ENCODE measurements at regions not wholly inside any gene's neighbourhood (a gene's known extent, or its start where the extent isn't known, plus 50 kb on each side); places are given as distances from the start of the nearest gene placed in this dataset.
"Not testable (repeated sequence)": the region's sequence is repeated elsewhere in the genome, so short reads cannot be mapped to it uniquely, and the experiment has no call there.

GRCh38 chr6:167392631-167393316 lies 67.9 kb downstream of the TTLL2 start:
- no peak for DNase-seq

- no peak for DNase-seq
Measured at GRCh38 chr6:167393731-167394130, 68.8 kb downstream of the TTLL2 start.

GRCh38 chr6:167394339-167394738 lies 69.5 kb downstream of the TTLL2 start:
- DNase-seq = no peak

- DNase-seq = no peak
Measured at GRCh38 chr6:167394820-167395219, 69.9 kb downstream of the TTLL2 start.

- no peak for DNase-seq
Measured at GRCh38 chr6:167396068-167396658, 71.3 kb downstream of the TTLL2 start.

GRCh38 chr6:167396659-167397490 lies 72.0 kb downstream of the TTLL2 start:
- DNase-seq = no peak

- no peak for DNase-seq
Measured at GRCh38 chr6:167397712-167398111, 72.8 kb downstream of the TTLL2 start.

GRCh38 chr6:167398214-167399050 lies 73.5 kb downstream of the TTLL2 start:
- DNase-seq = no peak

- no peak for DNase-seq
Measured at GRCh38 chr6:167399051-167399387, 74.1 kb downstream of the TTLL2 start.

GRCh38 chr6:167399599-167399998 lies 74.7 kb downstream of the TTLL2 start:
- DNase-seq = no peak

- DNase-seq = no peak
Measured at GRCh38 chr6:167400482-167401138, 75.7 kb downstream of the TTLL2 start.

- DNase-seq = no peak
Measured at GRCh38 chr6:167401525-167402194, 76.8 kb downstream of the TTLL2 start.

- no peak for DNase-seq
Measured at GRCh38 chr6:167402195-167402686, 77.4 kb downstream of the TTLL2 start.

- no peak for DNase-seq
Measured at GRCh38 chr6:167403427-167403826, 78.5 kb downstream of the TTLL2 start.

GRCh38 chr6:167404385-167405049 lies 79.6 kb downstream of the TTLL2 start:
- no peak for DNase-seq

- DNase-seq = no peak
Measured at GRCh38 chr6:167405778-167406532, 81.1 kb downstream of the TTLL2 start.

GRCh38 chr6:167406533-167407238 lies 81.8 kb downstream of the TTLL2 start:
- not testable (repeated sequence) for DNase-seq

GRCh38 chr6:167407239-167408064 lies 82.6 kb downstream of the TTLL2 start:
- no peak for DNase-seq
